Neural crest cell (in vitro differentiated cells): ENCODE measurements at regions not wholly inside any gene's neighbourhood (a gene's known extent, or its start where the extent isn't known, plus 50 kb on each side); places are given as distances from the start of the nearest gene placed in this dataset.

ENCODE experiments used
- DNase-seq: peaks from one replicate; pipeline ENCODE4 v3.0.0; 2021; ENCODE audit warnings: low read depth, mixed read lengths, low spot score
- H3K27ac Mint-ChIP-seq: one replicate; pipeline ENCODE4 v1.8.0; 2021; ENCODE audit warnings: mild to moderate bottlenecking, mixed read lengths; ENCODE audit not compliant: unreplicated experiment
- H3K27me3 Mint-ChIP-seq: 2 replicates; pipeline ENCODE4 v1.8.0; 2021; ENCODE audit warnings: low read depth, mild to moderate bottlenecking, mixed read lengths
- H3K36me3 Mint-ChIP-seq: 2 replicates; pipeline ENCODE4 v1.8.0; 2021; ENCODE audit warnings: low read depth, mild to moderate bottlenecking, mixed read lengths
- H3K4me1 Mint-ChIP-seq: 2 replicates; pipeline ENCODE4 v1.8.0; 2021; ENCODE audit warnings: mixed read lengths
- H3K4me3 Mint-ChIP-seq: one replicate; pipeline ENCODE4 v1.8.0; 2021; ENCODE audit warnings: mild to moderate bottlenecking, mixed read lengths
- H3K9me3 Mint-ChIP-seq: 2 replicates; pipeline ENCODE4 v1.8.0; 2021; ENCODE audit warnings: mixed read lengths
- TF ChIP-seq, protein P1 (sequence below): fragments of 200-600 bp; sonication (generic); conservative IDR thresholded peaks from 2 replicates; pipeline ENCODE4 v1.5.0; 2021; ENCODE audit warnings: antibody characterized with exemption, mild to moderate bottlenecking

DNA sequence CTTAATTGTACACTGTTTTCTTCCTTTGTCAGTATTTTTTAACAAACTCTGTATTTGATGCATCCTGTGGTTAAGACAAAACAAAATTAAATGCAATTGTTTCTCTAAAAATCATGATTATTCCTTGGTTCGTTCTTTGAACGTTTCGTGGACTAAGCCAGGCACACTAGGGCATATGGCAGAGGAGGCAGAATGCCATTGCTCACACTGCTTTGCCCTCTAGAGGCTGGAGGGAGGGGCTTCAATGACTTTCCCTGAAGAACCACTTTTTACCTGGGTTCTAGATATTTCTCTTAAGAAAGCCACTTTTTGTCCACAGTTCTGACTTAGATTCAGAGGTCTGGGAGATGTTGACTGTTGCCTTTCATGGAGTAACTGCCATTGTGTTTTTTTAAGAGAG is 236.2 kb upstream of the ADAMTSL1 start:
- no peak for DNase-seq
- TF ChIP-seq, protein P1, sequence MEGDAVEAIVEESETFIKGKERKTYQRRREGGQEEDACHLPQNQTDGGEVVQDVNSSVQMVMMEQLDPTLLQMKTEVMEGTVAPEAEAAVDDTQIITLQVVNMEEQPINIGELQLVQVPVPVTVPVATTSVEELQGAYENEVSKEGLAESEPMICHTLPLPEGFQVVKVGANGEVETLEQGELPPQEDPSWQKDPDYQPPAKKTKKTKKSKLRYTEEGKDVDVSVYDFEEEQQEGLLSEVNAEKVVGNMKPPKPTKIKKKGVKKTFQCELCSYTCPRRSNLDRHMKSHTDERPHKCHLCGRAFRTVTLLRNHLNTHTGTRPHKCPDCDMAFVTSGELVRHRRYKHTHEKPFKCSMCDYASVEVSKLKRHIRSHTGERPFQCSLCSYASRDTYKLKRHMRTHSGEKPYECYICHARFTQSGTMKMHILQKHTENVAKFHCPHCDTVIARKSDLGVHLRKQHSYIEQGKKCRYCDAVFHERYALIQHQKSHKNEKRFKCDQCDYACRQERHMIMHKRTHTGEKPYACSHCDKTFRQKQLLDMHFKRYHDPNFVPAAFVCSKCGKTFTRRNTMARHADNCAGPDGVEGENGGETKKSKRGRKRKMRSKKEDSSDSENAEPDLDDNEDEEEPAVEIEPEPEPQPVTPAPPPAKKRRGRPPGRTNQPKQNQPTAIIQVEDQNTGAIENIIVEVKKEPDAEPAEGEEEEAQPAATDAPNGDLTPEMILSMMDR: peak; percentile 20
- Mint-ChIP-seq H3K27me3 (no peaks in the 10 kb centered on the region), H3K9me3 (peaks cover 6% of the 10 kb centered on the region), H3K36me3 (peaks cover 2% of the 10 kb centered on the region), H3K4me1 (no peaks in the 10 kb centered on the region), H3K4me3 (no peak overlapping the region), H3K27ac (no peak overlapping the region)

DNA sequence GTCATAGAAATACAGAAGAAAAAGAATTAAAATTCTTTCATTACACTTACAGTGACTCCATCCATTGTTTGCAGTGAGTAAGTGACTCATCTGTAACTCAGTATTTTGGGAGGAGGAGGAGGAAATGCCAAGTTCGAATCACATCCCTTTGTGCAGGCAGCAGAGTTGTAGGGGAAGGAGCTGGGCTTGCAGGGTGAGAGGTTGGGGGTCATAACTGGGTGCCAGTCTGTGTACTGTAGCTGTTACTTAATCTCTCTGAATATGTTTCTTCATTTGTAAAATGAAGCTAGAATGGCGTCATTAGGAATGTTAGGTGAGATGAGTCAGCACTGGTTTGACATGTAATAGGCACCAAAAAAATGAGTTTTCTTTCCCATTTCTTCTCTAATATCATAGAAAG is 235.7 kb upstream of the ADAMTSL1 start:
- TF ChIP-seq, protein P1: no peak
- DNase-seq: no peak
- H3K4me3 Mint-ChIP-seq: no peak overlapping the region
- H3K27me3 Mint-ChIP-seq: no peaks in the 10 kb centered on the region
- no peaks in the 10 kb centered on the region for H3K4me1 Mint-ChIP-seq
- H3K9me3 Mint-ChIP-seq: peaks cover 8% of the 10 kb centered on the region
- peaks cover 3% of the 10 kb centered on the region for H3K36me3 Mint-ChIP-seq
- no peak overlapping the region for H3K27ac Mint-ChIP-seq

DNA sequence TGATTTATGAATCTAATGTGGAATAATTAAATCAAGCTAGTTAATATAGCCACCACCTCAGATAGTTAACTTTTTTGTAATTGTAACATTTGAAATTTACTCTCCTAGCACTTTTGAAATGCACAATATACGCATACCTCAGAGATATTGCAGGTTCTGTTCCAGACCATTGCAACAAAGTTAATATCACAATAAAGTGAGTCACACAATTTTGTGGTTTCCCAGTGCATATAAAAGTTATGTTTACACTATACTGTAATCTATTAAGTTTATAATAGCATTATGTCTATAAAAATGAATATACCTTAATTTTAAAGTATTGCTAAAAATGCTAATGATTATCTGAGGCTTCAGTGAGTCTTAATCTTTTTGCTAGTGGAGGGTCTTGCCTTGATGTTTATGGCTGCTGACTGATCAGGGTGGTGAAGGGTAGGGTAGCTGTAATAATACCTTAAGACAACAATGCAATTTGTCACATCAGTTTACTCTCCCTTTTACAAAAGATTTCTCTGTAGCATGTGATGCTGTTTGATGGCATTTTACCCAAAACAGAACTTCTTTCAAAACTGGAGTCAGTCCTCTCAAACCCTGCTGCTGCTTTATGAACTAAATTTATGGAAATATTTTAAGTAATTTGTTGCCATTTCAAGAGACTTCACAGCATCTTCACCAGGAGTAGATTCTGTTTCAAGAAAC is 235.1 kb upstream of the ADAMTSL1 start:
- Mint-ChIP-seq H3K4me3 (no peak overlapping the region), H3K4me1 (no peaks in the 10 kb centered on the region), H3K27ac (no peak overlapping the region), H3K9me3 (peaks cover 13% of the 10 kb centered on the region), H3K27me3 (no peaks in the 10 kb centered on the region), H3K36me3 (peaks cover 8% of the 10 kb centered on the region)
- DNase-seq: no peak
- TF ChIP-seq, protein P1: no peak

DNA sequence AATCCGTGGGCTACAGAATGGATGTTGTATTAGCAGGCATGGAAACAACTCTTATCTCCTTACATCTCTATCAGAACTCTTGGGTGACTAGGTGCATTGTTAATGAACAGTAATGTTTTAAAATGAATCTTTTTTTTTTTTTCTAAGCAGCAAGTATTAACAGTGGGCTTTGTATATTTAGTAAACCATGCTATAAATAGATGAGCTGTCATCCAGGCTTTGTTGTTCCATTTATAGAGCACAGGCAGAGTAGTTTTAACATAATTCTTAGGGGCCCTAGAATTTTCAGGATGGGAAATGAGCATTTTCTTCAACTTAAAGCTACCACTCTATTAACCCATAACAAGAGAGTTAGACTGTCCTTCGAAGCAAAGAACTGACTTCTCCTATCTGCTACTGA is 233.7 kb upstream of the ADAMTSL1 start:
- Mint-ChIP-seq H3K27me3 (no peaks in the 10 kb centered on the region), H3K9me3 (peaks cover 19% of the 10 kb centered on the region), H3K4me1 (no peaks in the 10 kb centered on the region), H3K36me3 (peaks cover 14% of the 10 kb centered on the region), H3K4me3 (no peak overlapping the region), H3K27ac (no peak overlapping the region)
- no peak for DNase-seq
- TF ChIP-seq, protein P1: no peak

DNA sequence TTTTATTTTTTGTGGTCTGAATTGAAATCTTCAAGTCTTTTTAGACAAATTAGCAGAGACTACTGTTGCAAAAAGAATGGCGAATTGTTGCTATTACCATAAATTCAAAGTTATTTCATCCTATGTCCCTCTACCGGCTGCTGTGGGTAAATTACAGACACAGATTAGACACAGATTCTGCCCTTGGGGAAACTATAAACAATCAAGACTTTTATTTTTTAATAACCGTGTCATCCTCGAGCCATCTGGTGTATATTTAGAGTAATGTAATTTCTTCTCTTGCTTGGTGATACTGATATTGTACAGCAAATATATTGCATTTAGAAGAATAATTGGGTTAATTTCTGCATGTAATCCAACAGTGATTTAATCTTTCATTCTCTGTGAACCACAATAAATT is 228.0 kb upstream of the ADAMTSL1 start:
- Mint-ChIP-seq H3K4me3 (no peak overlapping the region), H3K9me3 (peaks cover 19% of the 10 kb centered on the region), H3K27me3 (no peaks in the 10 kb centered on the region), H3K36me3 (peaks cover 14% of the 10 kb centered on the region), H3K27ac (no peak overlapping the region), H3K4me1 (no peaks in the 10 kb centered on the region)
- TF ChIP-seq, protein P1: no peak
- DNase-seq: no peak
